ENCODE measurements at regions not wholly inside any gene's neighbourhood (a gene's known extent, or its start where the extent isn't known, plus 50 kb on each side); places are given as distances from the start of the nearest gene placed in this dataset.

DNA sequence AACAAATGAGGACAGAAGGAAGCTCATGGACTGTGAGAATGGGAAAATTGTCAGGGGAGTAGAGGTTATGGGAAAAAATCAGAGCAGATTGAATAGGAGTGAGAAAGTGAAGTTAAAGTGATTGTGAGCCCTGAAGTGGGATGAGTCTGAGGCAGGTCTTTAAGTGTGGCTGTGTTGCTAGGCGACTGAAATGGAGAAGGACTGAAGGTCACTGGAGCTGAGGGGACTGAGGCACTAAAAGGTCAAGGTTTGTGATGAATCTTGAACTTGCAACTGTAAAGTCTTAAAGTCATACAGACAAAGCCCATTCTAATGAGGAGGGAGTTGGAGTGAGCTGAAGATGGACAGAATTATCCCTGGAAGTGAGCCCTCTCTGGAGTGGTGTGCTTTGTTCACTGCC is 518.9 kb downstream of the TUSC7 start:
- H3K4ac ChIP-seq (ENCODE audit: low read depth in 1 of 2, low read length in 2 of 2): no peak overlapping the region
- no peak overlapping the region for H3K14ac ChIP-seq (ENCODE audit: low read length in 2 of 2)
- H3K79me1 ChIP-seq (replicated peaks; ENCODE audit: low read length, poor library complexity, severe bottlenecking): no peaks in the 10 kb centered on the region
- H2AFZ ChIP-seq (ENCODE audit: low read depth, low read length): no peak overlapping the region
- no peak overlapping the region for H4K91ac ChIP-seq (ENCODE audit: low read length)
- H2BK12ac ChIP-seq (ENCODE audit: low read length in 2 of 2): no peak overlapping the region
- no peak overlapping the region for H2BK5ac ChIP-seq (ENCODE audit: low read depth, low read length, poor library complexity, severe bottlenecking)
- H4K8ac ChIP-seq (ENCODE audit: low read length): no peak overlapping the region
- no peak overlapping the region for H3K9ac ChIP-seq (ENCODE audit: low read length)
- 71% methylated on average over 1 of the region's 1 CpG for WGBS
- no peak overlapping the region for H2BK120ac ChIP-seq (ENCODE audit: low read depth, low read length)
- no peaks in the 10 kb centered on the region for H3K36me3 ChIP-seq (ENCODE audit: control insufficient read depth in 1 of 2, insufficient read depth in 2 of 2, low read depth in 1 of 2, low read length in 2 of 2)
- no peak overlapping the region for H3K4me3 ChIP-seq (ENCODE audit: insufficient read depth in 1 of 2, low read depth in 1 of 2, low read length in 2 of 2)
- no peak overlapping the region for H3K4me2 ChIP-seq (ENCODE audit: low read length, poor library complexity, severe bottlenecking)
- DNase-seq: no peak
- H3K27me3 ChIP-seq (ENCODE audit: control insufficient read depth in 1 of 2, insufficient read depth in 1 of 2, low read length in 2 of 2): no peaks in the 10 kb centered on the region
- no peaks in the 10 kb centered on the region for H3K4me1 ChIP-seq (ENCODE audit: control insufficient read depth, insufficient read depth, low read depth, low read length)
- H2BK15ac ChIP-seq (ENCODE audit: low read depth, poor library complexity, severe bottlenecking): no peak overlapping the region
- H3K23ac ChIP-seq (ENCODE audit: low read length in 2 of 2): no peak overlapping the region
- no peak overlapping the region for H2AK5ac ChIP-seq (ENCODE audit: low read length, severe bottlenecking)
- H3K27ac ChIP-seq (ENCODE audit: low read length, poor library complexity, severe bottlenecking): no peak overlapping the region
- no peaks in the 10 kb centered on the region for H3K9me3 ChIP-seq (ENCODE audit: control insufficient read depth, low read length)
- no peak overlapping the region for H3K18ac ChIP-seq (ENCODE audit: low read depth in 1 of 2, low read length in 2 of 2)

DNA sequence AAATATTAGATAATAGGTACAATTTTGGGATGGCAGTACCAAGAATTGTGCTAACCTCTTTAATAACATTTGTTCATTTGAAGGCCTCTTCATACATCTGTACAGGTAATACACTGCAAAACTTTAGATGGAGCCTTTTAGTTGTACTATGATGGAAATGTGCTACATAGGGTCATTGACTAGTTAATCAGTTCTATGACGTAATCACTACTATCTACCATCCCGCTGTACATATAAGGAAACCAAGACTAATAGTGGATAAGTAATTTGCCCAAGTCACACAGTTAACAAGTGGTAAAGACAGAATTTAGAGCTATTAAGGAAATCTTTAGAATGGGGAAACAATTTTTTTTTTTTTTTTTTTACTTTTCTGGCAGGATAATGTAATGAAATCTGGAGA is 521.3 kb downstream of the TUSC7 start:
- Histone ChIP-seq H2BK12ac (ENCODE audit: low read length in 2 of 2) (no peak overlapping the region), H3K4ac (ENCODE audit: low read depth in 1 of 2, low read length in 2 of 2) (no peak overlapping the region), H2BK15ac (ENCODE audit: low read depth, poor library complexity, severe bottlenecking) (no peak overlapping the region), H3K9ac (ENCODE audit: low read length) (no peak overlapping the region), H2AFZ (ENCODE audit: low read depth, low read length) (no peak overlapping the region), H3K79me1 (replicated peaks; ENCODE audit: low read length, poor library complexity, severe bottlenecking) (no peaks in the 10 kb centered on the region), H2AK5ac (ENCODE audit: low read length, severe bottlenecking) (no peak overlapping the region), H3K14ac (ENCODE audit: low read length in 2 of 2) (no peak overlapping the region), H2BK5ac (ENCODE audit: low read depth, low read length, poor library complexity, severe bottlenecking) (no peak overlapping the region), H2BK120ac (ENCODE audit: low read depth, low read length) (no peak overlapping the region), H3K4me1 (ENCODE audit: control insufficient read depth, insufficient read depth, low read depth, low read length) (no peaks in the 10 kb centered on the region), H4K91ac (ENCODE audit: low read length) (no peak overlapping the region), H4K8ac (ENCODE audit: low read length) (no peak overlapping the region), H3K18ac (ENCODE audit: low read depth in 1 of 2, low read length in 2 of 2) (no peak overlapping the region), H3K4me3 (ENCODE audit: insufficient read depth in 1 of 2, low read depth in 1 of 2, low read length in 2 of 2) (no peak overlapping the region), H3K4me2 (ENCODE audit: low read length, poor library complexity, severe bottlenecking) (no peak overlapping the region), H3K27me3 (ENCODE audit: control insufficient read depth in 1 of 2, insufficient read depth in 1 of 2, low read length in 2 of 2) (no peaks in the 10 kb centered on the region), H3K9me3 (ENCODE audit: control insufficient read depth, low read length) (no peaks in the 10 kb centered on the region), H3K36me3 (ENCODE audit: control insufficient read depth in 1 of 2, insufficient read depth in 2 of 2, low read depth in 1 of 2, low read length in 2 of 2) (no peaks in the 10 kb centered on the region), H3K27ac (ENCODE audit: low read length, poor library complexity, severe bottlenecking) (no peak overlapping the region), H3K23ac (ENCODE audit: low read length in 2 of 2) (no peak overlapping the region)
- DNase-seq: no peak
- no CpG with 5 or more reads among the region's 2 CpGs for WGBS

DNA sequence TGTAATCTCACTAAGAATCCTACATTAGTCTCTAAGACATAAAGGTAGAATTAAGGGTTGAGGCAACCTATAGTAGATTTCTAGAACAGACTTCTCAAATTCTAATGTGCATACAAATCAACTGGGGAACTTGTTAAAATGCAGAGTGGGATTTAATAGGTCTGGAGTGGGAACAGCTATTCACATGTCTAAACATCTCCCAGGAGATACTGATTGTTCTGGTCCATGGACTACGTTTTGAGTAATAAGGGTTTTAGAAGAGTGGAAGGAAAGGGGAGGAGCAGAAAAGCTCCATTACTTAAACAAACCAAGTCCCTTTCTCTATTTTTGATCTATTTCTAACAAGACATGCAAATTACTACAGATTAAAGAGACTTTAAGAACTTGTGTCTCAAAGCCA is 524.8 kb downstream of the TUSC7 start:
- no peak overlapping the region for H3K23ac ChIP-seq (ENCODE audit: low read length in 2 of 2)
- H2BK5ac ChIP-seq (ENCODE audit: low read depth, low read length, poor library complexity, severe bottlenecking): no peak overlapping the region
- H3K4me2 ChIP-seq (ENCODE audit: low read length, poor library complexity, severe bottlenecking): no peak overlapping the region
- no CpG with 5 or more reads among the region's 1 CpG for WGBS
- H2BK12ac ChIP-seq (ENCODE audit: low read length in 2 of 2): no peak overlapping the region
- no peak for DNase-seq
- H2AFZ ChIP-seq (ENCODE audit: low read depth, low read length): no peak overlapping the region
- no peak overlapping the region for H2AK5ac ChIP-seq (ENCODE audit: low read length, severe bottlenecking)
- no peak overlapping the region for H3K4ac ChIP-seq (ENCODE audit: low read depth in 1 of 2, low read length in 2 of 2)
- H4K8ac ChIP-seq (ENCODE audit: low read length): no peak overlapping the region
- no peaks in the 10 kb centered on the region for H3K4me1 ChIP-seq (ENCODE audit: control insufficient read depth, insufficient read depth, low read depth, low read length)
- no peaks in the 10 kb centered on the region for H3K36me3 ChIP-seq (ENCODE audit: control insufficient read depth in 1 of 2, insufficient read depth in 2 of 2, low read depth in 1 of 2, low read length in 2 of 2)
- H4K91ac ChIP-seq (ENCODE audit: low read length): no peak overlapping the region
- no peak overlapping the region for H2BK120ac ChIP-seq (ENCODE audit: low read depth, low read length)
- no peaks in the 10 kb centered on the region for H3K27me3 ChIP-seq (ENCODE audit: control insufficient read depth in 1 of 2, insufficient read depth in 1 of 2, low read length in 2 of 2)
- no peak overlapping the region for H3K14ac ChIP-seq (ENCODE audit: low read length in 2 of 2)
- H3K79me1 ChIP-seq (replicated peaks; ENCODE audit: low read length, poor library complexity, severe bottlenecking): no peaks in the 10 kb centered on the region
- no peaks in the 10 kb centered on the region for H3K9me3 ChIP-seq (ENCODE audit: control insufficient read depth, low read length)
- no peak overlapping the region for H3K27ac ChIP-seq (ENCODE audit: low read length, poor library complexity, severe bottlenecking)
- H3K18ac ChIP-seq (ENCODE audit: low read depth in 1 of 2, low read length in 2 of 2): no peak overlapping the region
- no peak overlapping the region for H3K4me3 ChIP-seq (ENCODE audit: insufficient read depth in 1 of 2, low read depth in 1 of 2, low read length in 2 of 2)
- H3K9ac ChIP-seq (ENCODE audit: low read length): no peak overlapping the region
- no peak overlapping the region for H2BK15ac ChIP-seq (ENCODE audit: low read depth, poor library complexity, severe bottlenecking)

DNA sequence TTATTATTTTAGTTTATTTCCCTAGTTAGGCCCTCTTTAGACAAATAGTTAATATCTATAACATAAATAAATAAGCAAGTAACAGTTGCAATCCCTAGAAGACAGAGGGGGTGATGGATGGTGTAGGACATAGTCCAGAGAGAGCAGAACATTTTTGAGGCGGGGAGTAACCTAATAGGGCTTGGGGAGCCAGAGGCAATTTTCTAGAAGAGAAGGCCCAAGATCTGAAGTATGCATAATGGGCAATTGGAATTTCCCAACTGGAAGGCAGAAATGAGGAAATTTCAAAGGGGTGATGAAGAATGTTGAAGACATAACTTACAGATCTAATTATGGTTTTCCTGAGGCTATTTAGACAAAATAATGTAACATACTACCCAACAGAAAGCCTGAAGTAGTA is 525.7 kb downstream of the TUSC7 start:
- Histone ChIP-seq H3K4ac (ENCODE audit: low read depth in 1 of 2, low read length in 2 of 2) (no peak overlapping the region), H2BK5ac (ENCODE audit: low read depth, low read length, poor library complexity, severe bottlenecking) (no peak overlapping the region), H3K9me3 (ENCODE audit: control insufficient read depth, low read length) (no peaks in the 10 kb centered on the region), H3K14ac (ENCODE audit: low read length in 2 of 2) (no peak overlapping the region), H3K9ac (ENCODE audit: low read length) (no peak overlapping the region), H2BK15ac (ENCODE audit: low read depth, poor library complexity, severe bottlenecking) (no peak overlapping the region), H2AK5ac (ENCODE audit: low read length, severe bottlenecking) (no peak overlapping the region), H4K91ac (ENCODE audit: low read length) (no peak overlapping the region), H3K79me1 (replicated peaks; ENCODE audit: low read length, poor library complexity, severe bottlenecking) (no peaks in the 10 kb centered on the region), H3K36me3 (ENCODE audit: control insufficient read depth in 1 of 2, insufficient read depth in 2 of 2, low read depth in 1 of 2, low read length in 2 of 2) (no peaks in the 10 kb centered on the region), H2BK12ac (ENCODE audit: low read length in 2 of 2) (no peak overlapping the region), H3K18ac (ENCODE audit: low read depth in 1 of 2, low read length in 2 of 2) (no peak overlapping the region), H3K4me3 (ENCODE audit: insufficient read depth in 1 of 2, low read depth in 1 of 2, low read length in 2 of 2) (no peak overlapping the region), H2AFZ (ENCODE audit: low read depth, low read length) (no peak overlapping the region), H3K23ac (ENCODE audit: low read length in 2 of 2) (no peak overlapping the region), H3K27me3 (ENCODE audit: control insufficient read depth in 1 of 2, insufficient read depth in 1 of 2, low read length in 2 of 2) (no peaks in the 10 kb centered on the region), H3K27ac (ENCODE audit: low read length, poor library complexity, severe bottlenecking) (no peak overlapping the region), H3K4me1 (ENCODE audit: control insufficient read depth, insufficient read depth, low read depth, low read length) (no peaks in the 10 kb centered on the region), H3K4me2 (ENCODE audit: low read length, poor library complexity, severe bottlenecking) (no peak overlapping the region), H4K8ac (ENCODE audit: low read length) (no peak overlapping the region), H2BK120ac (ENCODE audit: low read depth, low read length) (no peak overlapping the region)
- DNase-seq: no peak
- WGBS: 76% methylated on average over 1 of the region's 1 CpG

Measured in mesenchymal stem cell (in vitro differentiated cells and primary cell).